IMR-90 (cell line): ENCODE measurements at regions not wholly inside any gene's neighbourhood (a gene's known extent, or its start where the extent isn't known, plus 50 kb on each side); places are given as distances from the start of the nearest gene placed in this dataset.

Experiments used
- ATAC-seq: fragments of 200-7000 bp; cut with Tn5 transposase; 2 replicates; pipeline ENCODE4 v1.9.1; 2020; ENCODE audit warnings: low read depth, mild to moderate bottlenecking, moderate library complexity
- BruUV-seq: library from RNA; stranded (reverse); fragments of 400-500 nt; replicated peaks from 2 replicates; lab custom pipeline; 2021; lab: Mats Ljungman, UMichigan
- CTCF ChIA-PET: fragments of 300-600 bp; formaldehyde crosslinking; extraction: SDS; loops from one replicate; lab custom pipeline; 2021; ENCODE audit warnings: antibody characterized with exemption; lab: Yijun Ruan, JAX
- POLR2A ChIA-PET: fragments of 300-600 bp; sonication (Branson Sonifier 250); formaldehyde crosslinking; loops from one replicate; lab custom pipeline; 2022; ENCODE audit warnings: antibody characterized with exemption; ENCODE audit not compliant: unreplicated experiment; lab: Charles Lee
- DNase-seq: peaks from one replicate; pipeline ENCODE4 v3.0.0; 2013
- H2AFZ ChIP-seq: replicated peaks from 2 replicates; pipeline ENCODE3; 2013; ENCODE audit warnings: low read length, mild to moderate bottlenecking; ENCODE audit not compliant: poor library complexity
- H2AK5ac ChIP-seq: 2 replicates; pipeline ENCODE4 v1.6.1; 2013; ENCODE audit warnings: low read depth, low read length, inconsistent platforms
- H2AK9ac ChIP-seq: replicated peaks from 2 replicates; pipeline ENCODE3; 2013; ENCODE audit warnings: mild to moderate bottlenecking, low read depth, low read length, moderate library complexity; ENCODE audit not compliant: poor library complexity
- H2BK120ac ChIP-seq: 2 replicates; pipeline ENCODE4 v1.6.1; 2013; ENCODE audit warnings: low read depth, low read length, inconsistent platforms
- H2BK15ac ChIP-seq: 3 replicates; pipeline ENCODE4 v1.6.1; 2013; ENCODE audit warnings: low read depth, low read length, inconsistent platforms
- H2BK20ac ChIP-seq: 2 replicates; pipeline ENCODE4 v1.6.1; 2013; ENCODE audit warnings: low read depth, mild to moderate bottlenecking, inconsistent platforms, low read length, moderate library complexity
- H2BK5ac ChIP-seq: 2 replicates; pipeline ENCODE4 v1.6.1; 2013; ENCODE audit warnings: mild to moderate bottlenecking, low read depth, low read length, inconsistent platforms; ENCODE audit not compliant: poor library complexity, severe bottlenecking
- H3K14ac ChIP-seq: replicated peaks from 2 replicates; pipeline ENCODE4 v1.6.1; 2013; ENCODE audit warnings: low read depth, low read length, inconsistent platforms
- H3K18ac ChIP-seq: 2 replicates; pipeline ENCODE4 v1.6.1; 2013; ENCODE audit warnings: low read depth, low read length, control low read depth
- H3K23ac ChIP-seq: 2 replicates; pipeline ENCODE4 v1.6.1; 2013; ENCODE audit warnings: low read depth, low read length, inconsistent platforms
- H3K27ac ChIP-seq: 2 replicates; pipeline ENCODE4 v1.5.1; 2013; ENCODE audit warnings: mild to moderate bottlenecking, control low read depth, low read length; ENCODE audit not compliant: insufficient read depth
- H3K27me3 ChIP-seq: 2 replicates; pipeline ENCODE4 v1.6.1; 2013; ENCODE audit warnings: low read length; ENCODE audit not compliant: control insufficient read depth, insufficient read depth
- H3K36me3 ChIP-seq: 2 replicates; pipeline ENCODE4 v1.6.1; 2013; ENCODE audit warnings: low read length, mixed read lengths; ENCODE audit not compliant: control insufficient read depth, insufficient read depth
- H3K4ac ChIP-seq: 2 replicates; pipeline ENCODE4 v1.6.1; 2013; ENCODE audit warnings: low read depth, low read length, inconsistent platforms
- H3K4me1 ChIP-seq: 2 replicates; pipeline ENCODE4 v1.6.1; 2013; ENCODE audit warnings: low read length, mixed read lengths; ENCODE audit not compliant: control insufficient read depth, insufficient read depth
- H3K4me2 ChIP-seq: 2 replicates; pipeline ENCODE4 v1.6.1; 2013; ENCODE audit warnings: low read depth, mild to moderate bottlenecking, control low read depth, low read length, moderate library complexity
- H3K4me3 ChIP-seq: 2 replicates; pipeline ENCODE4 v1.5.1; 2013; ENCODE audit warnings: low read depth, mild to moderate bottlenecking, control low read depth, low read length, moderate library complexity; ENCODE audit not compliant: insufficient read depth
- H3K56ac ChIP-seq: 2 replicates; pipeline ENCODE4 v1.6.1; 2013; ENCODE audit warnings: low read length, inconsistent platforms; ENCODE audit not compliant: insufficient read depth; ENCODE audit errors: extremely low read depth
- H3K79me1 ChIP-seq, 2 experiments: 2 replicates each; pipeline ENCODE4 v1.6.1; 2013; ENCODE audit warnings: low read length in 2 of 2, inconsistent platforms in 1 of 2, low read depth in 1 of 2
- H3K9ac ChIP-seq: 2 replicates; pipeline ENCODE4 v1.6.1; 2013; ENCODE audit warnings: low read depth, low read length, control low read depth
- H3K9me1 ChIP-seq: 2 replicates; pipeline ENCODE4 v1.6.1; 2013; ENCODE audit warnings: low read length, inconsistent platforms; ENCODE audit not compliant: insufficient read depth
- H3K9me3 ChIP-seq: 2 replicates; pipeline ENCODE4 v1.6.1; 2013; ENCODE audit warnings: low read length; ENCODE audit not compliant: control insufficient read depth, insufficient read depth
- H4K20me1 ChIP-seq: 2 replicates; pipeline ENCODE4 v1.6.1; 2013; ENCODE audit warnings: low read length, inconsistent platforms; ENCODE audit not compliant: insufficient read depth
- H4K5ac ChIP-seq: 2 replicates; pipeline ENCODE4 v1.6.1; 2013; ENCODE audit warnings: mild to moderate bottlenecking, low read depth, low read length, control low read depth
- H4K8ac ChIP-seq, 2 experiments: 2 replicates each; pipeline ENCODE4 v1.6.1; 2013; ENCODE audit warnings: low read depth in 2 of 2, low read length in 2 of 2, control low read depth in 1 of 2, inconsistent platforms in 1 of 2
- H4K91ac ChIP-seq: 2 replicates; pipeline ENCODE4 v1.6.1; 2013; ENCODE audit warnings: low read depth, low read length, inconsistent platforms; ENCODE audit not compliant: insufficient read depth
- BHLHE40 ChIP-seq: fragments of 150-350 bp; IDR thresholded peaks from 2 replicates; pipeline ENCODE4 v1.6.1; 2016; ENCODE audit warnings: mild to moderate bottlenecking, low read depth, low read length
- CEBPB ChIP-seq: IDR thresholded peaks from 2 replicates; pipeline ENCODE4 v1.6.1; 2012; ENCODE audit warnings: low read depth, low read length, improper control_type of control experiment
- CHD1 ChIP-seq: IDR thresholded peaks from 2 replicates; pipeline ENCODE4 v1.6.1; 2012; ENCODE audit warnings: low read depth, low read length, improper control_type of control experiment
- FOS ChIP-seq: fragments of 150-350 bp; IDR thresholded peaks from 2 replicates; pipeline ENCODE4 v1.6.1; 2016; ENCODE audit warnings: low read depth, low read length
- MAFK ChIP-seq: IDR thresholded peaks from 2 replicates; pipeline ENCODE4 v1.6.1; 2012; ENCODE audit warnings: low read depth, low read length, improper control_type of control experiment
- MAZ ChIP-seq: IDR thresholded peaks from 2 replicates; pipeline ENCODE4 v1.6.1; 2012; ENCODE audit warnings: low read depth, mild to moderate bottlenecking, low read length, improper control_type of control experiment, moderate library complexity, borderline replicate concordance
- MXI1 ChIP-seq: IDR thresholded peaks from 2 replicates; pipeline ENCODE4 v1.6.1; 2012; ENCODE audit warnings: low read depth, mild to moderate bottlenecking, low read length, moderate library complexity, borderline replicate concordance
- NFE2L2 ChIP-seq: fragments of 150-350 bp; IDR thresholded peaks from 2 replicates; pipeline ENCODE4 v1.6.1; 2016; ENCODE audit warnings: low read depth, mild to moderate bottlenecking, low read length
- POLR2A ChIP-seq: IDR thresholded peaks from 2 replicates; pipeline ENCODE4 v1.6.1; 2012; ENCODE audit warnings: mild to moderate bottlenecking, low read depth, low read length
- RAD21 ChIP-seq: IDR thresholded peaks from 2 replicates; pipeline ENCODE4 v1.6.1; 2012; ENCODE audit warnings: low read length, improper control_type of control experiment
- RCOR1 ChIP-seq: IDR thresholded peaks from 2 replicates; pipeline ENCODE4 v1.6.1; 2012; ENCODE audit warnings: mild to moderate bottlenecking, low read length, improper control_type of control experiment; ENCODE audit not compliant: insufficient replicate concordance
- RFX5 ChIP-seq: IDR thresholded peaks from 2 replicates; pipeline ENCODE4 v1.8.0; 2012; ENCODE audit warnings: low read depth, mild to moderate bottlenecking, low read length, moderate library complexity
- SMC3 ChIP-seq: fragments of 150-350 bp; IDR thresholded peaks from 2 replicates; pipeline ENCODE4 v1.6.1; 2016; ENCODE audit warnings: low read depth, mild to moderate bottlenecking, antibody characterized with exemption, low read length, moderate library complexity
- WGBS, 2 experiments: methylation state at CpG; one replicate each; pipeline versions ENCODE4 v1.1.5 to v1.1.7; 2013; ENCODE audit warnings: missing lambda C conversion rate in 2 of 2; ENCODE audit not compliant: insufficient read length in 1 of 2; ENCODE audit errors: extremely low coverage in 2 of 2; 5-methylcytosine and 5-hydroxymethylcytosine counted together
- dilution Hi-C: fragments of 300-500 bp; cut with HindIII; formaldehyde crosslinking; loops from one replicate; pipeline ENCODE4 v1.14.3; 2018; ENCODE audit warnings: low sequenced_read_pairs; ENCODE audit not compliant: unreplicated experiment
- in situ Hi-C: fragments of 300-500 bp; cut with MboI; formaldehyde crosslinking; loops from 3 replicates; pipeline ENCODE4 v1.14.3; 2019; ENCODE audit warnings: low sequenced_read_pairs, inconsistent platforms, mixed read lengths
- intact Hi-C: fragments of 100-400 bp; cut with micrococcal nuclease; formaldehyde crosslinking; loops from 2 replicates; pipeline ENCODE4 v1.10.0; 2022
- TF ChIP-seq, protein P1 (sequence below): fragments of 150-350 bp; IDR thresholded peaks from 2 replicates; pipeline ENCODE4 v1.6.1; 2017; ENCODE audit warnings: mild to moderate bottlenecking, antibody characterized with exemption, low read length, low read depth
- TF ChIP-seq, protein P2 (sequence below): fragments of 150-350 bp; IDR thresholded peaks from 2 replicates; pipeline ENCODE4 v1.6.1; 2016; ENCODE audit warnings: low read depth, mild to moderate bottlenecking, low read length, moderate library complexity, borderline replicate concordance
- TF ChIP-seq, protein P3 (sequence below): conservative IDR thresholded peaks from 2 replicates; pipeline ENCODE4 v1.5.1; 2012; ENCODE audit warnings: mild to moderate bottlenecking, low read depth, low read length, improper control_type of control experiment

DNA sequence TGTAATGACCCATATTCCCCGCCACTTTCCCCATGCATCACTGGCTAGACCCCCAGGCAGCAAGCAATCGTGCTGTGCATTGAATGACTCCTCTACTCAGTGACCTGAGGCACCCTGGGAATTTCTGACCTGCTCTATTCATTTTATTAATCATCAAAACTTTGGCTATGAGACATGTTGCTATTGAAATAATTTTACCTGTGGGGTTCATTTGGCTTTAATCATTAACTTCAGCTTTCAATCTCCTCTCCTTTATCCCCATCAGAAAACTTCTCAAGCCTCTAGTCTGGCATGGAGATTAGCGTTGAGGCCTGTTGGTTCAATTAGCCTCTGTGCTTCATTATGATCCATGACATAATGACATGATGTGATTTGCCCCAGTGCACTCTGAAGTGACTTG lies 429.0 kb downstream of the ZNF608 start:
- DNase-seq (no peak), ATAC-seq (no peak)
- H2BK120ac ChIP-seq: no peak overlapping the region
- no peaks in the 10 kb centered on the region for H3K4me1 ChIP-seq
- H3K27ac ChIP-seq: no peak overlapping the region
- CTCF ChIA-PET: no interaction called here
- H4K91ac ChIP-seq: no peak overlapping the region
- no peak overlapping the region for H3K9ac ChIP-seq
- H2BK5ac ChIP-seq: no peak overlapping the region
- H4K8ac ChIP-seq: no peak overlapping the region
- no TSS peak for BruUV-seq
- no peaks in the 10 kb centered on the region for H3K9me3 ChIP-seq
- no peak overlapping the region for H3K4ac ChIP-seq
- TF ChIP-seq CHD1: no peak
- TF ChIP-seq FOS: no peak
- no peak for TF ChIP-seq RAD21
- TF ChIP-seq RCOR1: no peak
- TF ChIP-seq RFX5: no peak
- TF ChIP-seq MAFK: no peak
- no peak for TF ChIP-seq NFE2L2
- no peak for TF ChIP-seq MXI1
- no peak for TF ChIP-seq BHLHE40
- TF ChIP-seq, protein P1, sequence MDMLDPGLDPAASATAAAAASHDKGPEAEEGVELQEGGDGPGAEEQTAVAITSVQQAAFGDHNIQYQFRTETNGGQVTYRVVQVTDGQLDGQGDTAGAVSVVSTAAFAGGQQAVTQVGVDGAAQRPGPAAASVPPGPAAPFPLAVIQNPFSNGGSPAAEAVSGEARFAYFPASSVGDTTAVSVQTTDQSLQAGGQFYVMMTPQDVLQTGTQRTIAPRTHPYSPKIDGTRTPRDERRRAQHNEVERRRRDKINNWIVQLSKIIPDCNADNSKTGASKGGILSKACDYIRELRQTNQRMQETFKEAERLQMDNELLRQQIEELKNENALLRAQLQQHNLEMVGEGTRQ: no peak
- TF ChIP-seq MAZ: no peak
- TF ChIP-seq POLR2A: no peak
- no peak for TF ChIP-seq CEBPB
- no peak for TF ChIP-seq SMC3
- TF ChIP-seq, protein P2, sequence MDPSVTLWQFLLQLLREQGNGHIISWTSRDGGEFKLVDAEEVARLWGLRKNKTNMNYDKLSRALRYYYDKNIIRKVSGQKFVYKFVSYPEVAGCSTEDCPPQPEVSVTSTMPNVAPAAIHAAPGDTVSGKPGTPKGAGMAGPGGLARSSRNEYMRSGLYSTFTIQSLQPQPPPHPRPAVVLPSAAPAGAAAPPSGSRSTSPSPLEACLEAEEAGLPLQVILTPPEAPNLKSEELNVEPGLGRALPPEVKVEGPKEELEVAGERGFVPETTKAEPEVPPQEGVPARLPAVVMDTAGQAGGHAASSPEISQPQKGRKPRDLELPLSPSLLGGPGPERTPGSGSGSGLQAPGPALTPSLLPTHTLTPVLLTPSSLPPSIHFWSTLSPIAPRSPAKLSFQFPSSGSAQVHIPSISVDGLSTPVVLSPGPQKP: no peak
- TF ChIP-seq, protein P3, sequence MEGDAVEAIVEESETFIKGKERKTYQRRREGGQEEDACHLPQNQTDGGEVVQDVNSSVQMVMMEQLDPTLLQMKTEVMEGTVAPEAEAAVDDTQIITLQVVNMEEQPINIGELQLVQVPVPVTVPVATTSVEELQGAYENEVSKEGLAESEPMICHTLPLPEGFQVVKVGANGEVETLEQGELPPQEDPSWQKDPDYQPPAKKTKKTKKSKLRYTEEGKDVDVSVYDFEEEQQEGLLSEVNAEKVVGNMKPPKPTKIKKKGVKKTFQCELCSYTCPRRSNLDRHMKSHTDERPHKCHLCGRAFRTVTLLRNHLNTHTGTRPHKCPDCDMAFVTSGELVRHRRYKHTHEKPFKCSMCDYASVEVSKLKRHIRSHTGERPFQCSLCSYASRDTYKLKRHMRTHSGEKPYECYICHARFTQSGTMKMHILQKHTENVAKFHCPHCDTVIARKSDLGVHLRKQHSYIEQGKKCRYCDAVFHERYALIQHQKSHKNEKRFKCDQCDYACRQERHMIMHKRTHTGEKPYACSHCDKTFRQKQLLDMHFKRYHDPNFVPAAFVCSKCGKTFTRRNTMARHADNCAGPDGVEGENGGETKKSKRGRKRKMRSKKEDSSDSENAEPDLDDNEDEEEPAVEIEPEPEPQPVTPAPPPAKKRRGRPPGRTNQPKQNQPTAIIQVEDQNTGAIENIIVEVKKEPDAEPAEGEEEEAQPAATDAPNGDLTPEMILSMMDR: no peak
- no peak overlapping the region for H3K23ac ChIP-seq
- no peak overlapping the region for H3K18ac ChIP-seq
- dilution Hi-C loops: no loop called here
- in situ Hi-C loops: no loop called here
- H3K14ac ChIP-seq: no peak overlapping the region
- H2AK9ac ChIP-seq: no peak overlapping the region
- H3K79me1 ChIP-seq: no peaks in the 10 kb centered on the region
- no peaks in the 10 kb centered on the region; the same call in 1 of the 2 replicates for H3K27me3 ChIP-seq
- H4K20me1 ChIP-seq: no peaks in the 10 kb centered on the region
- no CpG with 5 or more reads among the region's 3 CpGs for WGBS, 2 experiments
- H3K4me2 ChIP-seq: no peak overlapping the region
- H3K4me3 ChIP-seq: no peak overlapping the region
- no peaks in the 10 kb centered on the region for H3K36me3 ChIP-seq
- POLR2A ChIA-PET: no interaction called here
- H2BK20ac ChIP-seq: no peak overlapping the region
- H2AK5ac ChIP-seq: no peak overlapping the region
- no peak overlapping the region for H3K56ac ChIP-seq
- intact Hi-C loops: no loop called here
- no peaks in the 10 kb centered on the region for H3K9me1 ChIP-seq
- no peak overlapping the region for H2AFZ ChIP-seq
- H4K5ac ChIP-seq: no peak overlapping the region
- H2BK15ac ChIP-seq: no peak overlapping the region
